PC-3 (cell line): ENCODE measurements at regions not wholly inside any gene's neighbourhood (a gene's known extent, or its start where the extent isn't known, plus 50 kb on each side); places are given as distances from the start of the nearest gene placed in this dataset.

Experiments
- EZH2 ChIP-seq: fragments of 300-600 bp; sonication (generic); IDR thresholded peaks from one replicate; pipeline ENCODE4 v1.6.1; 2017; ENCODE audit warnings: antibody characterized with exemption, mild to moderate bottlenecking, low read length; ENCODE audit not compliant: unreplicated experiment
- EZH2phosphoT487 ChIP-seq: fragments of 300-600 bp; sonication (generic); IDR thresholded peaks from 2 replicates; pipeline ENCODE4 v1.6.1; 2018; ENCODE audit warnings: mild to moderate bottlenecking, antibody characterized with exemption, low read length, borderline replicate concordance
- TF ChIP-seq, protein P1 (sequence below): fragments of 300-600 bp; sonication (generic); conservative IDR thresholded peaks from 2 replicates; pipeline ENCODE4 v1.5.1; 2017; ENCODE audit warnings: antibody characterized with exemption, low read depth, mild to moderate bottlenecking, low read length

DNA sequence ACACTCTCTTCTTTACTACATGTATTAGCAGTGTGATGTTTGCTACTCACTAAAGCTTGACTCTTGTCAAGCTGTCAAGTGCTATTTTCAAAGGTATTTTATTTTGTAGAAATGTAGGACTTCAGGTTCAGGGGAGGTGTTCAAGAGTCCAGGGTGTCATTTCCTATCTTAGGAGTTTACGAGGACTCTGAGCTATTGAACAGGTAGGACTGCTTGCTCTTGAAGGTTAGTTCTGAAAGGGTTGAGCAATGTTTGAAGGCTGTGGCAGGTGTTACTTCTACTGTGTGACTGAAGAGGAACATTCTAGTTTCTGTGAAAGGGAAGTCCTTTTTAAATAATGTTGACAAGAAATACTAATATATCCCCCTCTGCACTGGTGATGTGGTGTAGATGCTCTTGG lies 1151.2 kb downstream of the PDHA2 start:
- TF ChIP-seq, protein P1, sequence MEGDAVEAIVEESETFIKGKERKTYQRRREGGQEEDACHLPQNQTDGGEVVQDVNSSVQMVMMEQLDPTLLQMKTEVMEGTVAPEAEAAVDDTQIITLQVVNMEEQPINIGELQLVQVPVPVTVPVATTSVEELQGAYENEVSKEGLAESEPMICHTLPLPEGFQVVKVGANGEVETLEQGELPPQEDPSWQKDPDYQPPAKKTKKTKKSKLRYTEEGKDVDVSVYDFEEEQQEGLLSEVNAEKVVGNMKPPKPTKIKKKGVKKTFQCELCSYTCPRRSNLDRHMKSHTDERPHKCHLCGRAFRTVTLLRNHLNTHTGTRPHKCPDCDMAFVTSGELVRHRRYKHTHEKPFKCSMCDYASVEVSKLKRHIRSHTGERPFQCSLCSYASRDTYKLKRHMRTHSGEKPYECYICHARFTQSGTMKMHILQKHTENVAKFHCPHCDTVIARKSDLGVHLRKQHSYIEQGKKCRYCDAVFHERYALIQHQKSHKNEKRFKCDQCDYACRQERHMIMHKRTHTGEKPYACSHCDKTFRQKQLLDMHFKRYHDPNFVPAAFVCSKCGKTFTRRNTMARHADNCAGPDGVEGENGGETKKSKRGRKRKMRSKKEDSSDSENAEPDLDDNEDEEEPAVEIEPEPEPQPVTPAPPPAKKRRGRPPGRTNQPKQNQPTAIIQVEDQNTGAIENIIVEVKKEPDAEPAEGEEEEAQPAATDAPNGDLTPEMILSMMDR, result no peak
- TF ChIP-seq EZH2phosphoT487, result no peak
- no peak for TF ChIP-seq EZH2
